GM21390 (cell line): ENCODE measurements at regions not wholly inside any gene's neighbourhood (a gene's known extent, or its start where the extent isn't known, plus 50 kb on each side); places are given as distances from the start of the nearest gene placed in this dataset.
"Not testable (repeated sequence)": the region's sequence is repeated elsewhere in the genome, so short reads cannot be mapped to it uniquely, and the experiment has no call there.

Source experiments
- ATAC-seq: cut with Tn5 transposase; IDR thresholded peaks from one replicate; pipeline ENCODE4 v1.9.1; 2021; ENCODE audit not compliant: unreplicated experiment

GRCh38 chr18:10240973-10241372 lies 213.5 kb upstream of the APCDD1 start:
- no peak for ATAC-seq

- no peak for ATAC-seq
Measured at GRCh38 chr18:10241579-10241978, 212.9 kb upstream of the APCDD1 start.

DNA sequence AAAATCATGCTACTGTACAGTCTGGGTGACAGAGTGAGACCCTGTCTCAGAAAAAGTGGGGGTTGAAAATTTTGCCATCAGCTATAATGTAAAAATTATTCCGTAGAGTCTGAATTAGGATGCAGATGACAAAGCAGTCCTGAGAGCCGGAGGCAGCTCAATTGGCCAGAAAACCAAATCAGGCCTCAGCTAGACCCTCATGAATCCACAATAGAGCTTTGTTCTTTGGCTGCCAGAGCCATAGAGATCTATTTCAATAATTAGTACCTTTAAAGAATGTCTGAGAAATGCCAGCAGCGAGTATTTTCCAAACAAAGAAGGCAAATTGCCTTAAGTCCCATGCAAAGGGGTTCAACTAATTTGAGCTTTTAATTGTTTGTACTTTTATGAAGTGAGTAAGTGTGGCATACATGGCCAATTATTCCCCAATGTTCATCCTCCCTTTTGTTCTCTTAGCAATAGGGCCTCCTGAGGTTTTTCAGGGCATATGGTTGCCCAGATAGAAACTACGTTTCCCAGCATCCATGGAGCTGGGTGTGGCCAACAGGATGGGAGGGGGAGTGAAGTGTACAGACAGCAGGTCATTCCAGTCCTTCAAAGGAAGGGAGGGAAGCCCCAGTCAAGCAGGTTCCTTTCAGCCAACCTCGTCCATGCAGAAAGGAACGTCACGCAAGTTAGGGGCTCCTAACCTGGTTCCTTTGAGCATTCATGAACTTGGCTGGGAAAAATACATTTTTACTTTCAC lies 211.3 kb upstream of the APCDD1 start:
- ATAC-seq: no peak

DNA sequence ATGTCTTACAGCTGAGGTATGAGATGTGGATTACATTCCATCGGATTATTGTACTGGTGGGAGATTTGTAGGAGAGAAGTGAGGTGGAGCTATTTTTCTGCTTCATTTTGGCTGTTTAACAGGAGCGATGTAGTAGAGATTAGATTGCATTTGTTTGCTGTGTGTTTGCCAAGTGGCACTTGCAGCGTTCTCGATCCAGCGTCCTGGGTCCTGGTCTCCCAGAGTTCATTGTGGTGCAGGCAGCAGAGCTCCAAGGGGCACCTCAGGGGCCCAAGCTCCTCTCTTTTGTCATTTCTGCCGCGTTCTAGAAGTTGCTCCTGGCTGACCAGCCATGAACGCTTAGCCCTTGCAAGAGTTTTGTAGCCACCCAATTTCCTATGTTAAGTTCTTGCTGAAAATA lies 210.1 kb upstream of the APCDD1 start:
- no peak for ATAC-seq

DNA sequence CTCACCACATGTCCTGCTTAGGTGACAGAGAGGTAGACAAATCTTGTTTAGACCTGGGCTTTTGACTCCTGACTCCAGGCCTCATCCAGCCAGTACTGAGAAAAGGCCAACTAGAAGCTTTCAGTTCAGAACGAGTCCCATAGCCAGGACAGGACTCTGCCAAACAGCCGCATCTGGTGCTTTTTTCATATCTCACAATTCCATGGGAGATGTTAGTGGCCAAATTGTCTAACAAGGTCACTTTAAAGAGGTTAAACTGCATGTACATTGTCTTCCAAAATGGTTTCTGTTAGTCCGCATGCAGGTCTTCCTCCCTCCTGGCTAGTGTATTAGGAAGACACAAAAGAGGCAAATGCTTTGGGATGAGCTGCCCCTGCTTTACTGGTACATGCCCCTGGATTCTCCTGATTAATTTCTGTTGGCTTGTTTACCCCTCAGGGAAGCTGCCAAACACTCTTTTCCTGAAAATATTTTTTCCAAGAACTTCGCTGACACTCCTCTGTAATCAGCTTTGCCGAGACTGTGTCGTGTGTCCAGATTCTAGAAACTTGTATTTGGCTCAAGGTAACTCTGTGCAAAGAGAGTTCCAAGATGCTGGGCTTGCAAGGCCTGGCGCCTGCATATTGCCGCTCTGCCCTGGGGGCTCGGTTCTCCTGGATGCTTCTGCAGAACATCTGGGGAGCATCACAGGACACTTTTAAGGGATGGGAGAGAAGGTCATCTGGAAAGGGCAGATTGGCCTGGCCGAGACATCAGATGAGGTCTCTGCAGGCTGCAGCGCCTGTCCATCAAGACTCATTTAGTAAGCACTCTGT lies 209.2 kb upstream of the APCDD1 start:
- ATAC-seq: no peak

DNA sequence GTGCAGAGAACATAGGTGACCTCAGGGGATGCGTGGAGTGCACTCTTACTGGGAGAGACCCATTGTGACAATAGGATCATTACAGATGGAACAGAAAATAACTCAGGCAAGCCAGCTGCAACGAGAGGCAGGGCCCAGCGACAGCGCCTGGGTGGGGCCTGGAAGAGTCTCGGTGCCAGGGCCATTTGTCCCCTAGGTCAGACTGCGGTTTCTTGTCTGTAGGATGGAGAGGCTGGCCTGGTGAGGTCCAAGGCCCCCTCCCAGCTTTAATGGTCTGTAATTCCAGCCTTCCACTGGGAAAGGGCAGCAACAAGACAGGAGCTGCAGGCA lies 208.6 kb upstream of the APCDD1 start:
- no peak for ATAC-seq

DNA sequence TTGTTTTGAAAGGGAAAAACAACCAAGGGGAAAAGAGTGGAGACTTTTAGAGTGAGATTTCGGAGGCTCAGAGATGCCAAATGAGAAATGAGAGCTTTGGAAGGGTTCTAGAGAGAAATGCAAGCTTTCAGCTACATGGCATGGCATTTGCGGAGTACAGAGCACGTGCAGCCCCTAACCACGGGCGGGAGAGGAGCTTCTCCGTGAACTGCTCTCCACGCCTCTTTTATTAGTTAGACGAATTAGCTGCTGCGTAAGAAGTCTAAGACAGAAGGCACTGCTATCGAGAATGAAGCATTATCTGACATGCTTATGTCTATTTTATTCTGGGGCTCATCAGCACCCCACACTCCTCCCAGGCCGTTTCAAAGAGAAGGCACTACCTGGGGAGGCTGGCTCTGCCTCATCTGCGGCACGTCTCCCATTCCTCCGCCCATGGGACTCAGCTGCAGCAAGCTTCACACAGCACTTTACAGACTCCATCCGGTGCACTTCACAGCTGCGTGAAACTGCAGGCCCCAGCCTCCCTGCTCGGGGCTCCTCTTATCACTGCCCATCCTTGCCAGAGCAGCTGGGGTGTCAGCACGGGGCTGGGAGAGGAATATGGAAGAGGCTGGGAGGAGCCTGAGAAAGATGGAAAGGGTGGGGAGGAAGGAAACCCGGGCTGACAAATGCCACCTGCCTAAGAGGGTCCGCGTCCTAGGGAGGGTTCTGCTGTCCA lies 207.3 kb upstream of the APCDD1 start:
- ATAC-seq: no peak

GRCh38 chr18:10247742-10248082 lies 206.7 kb upstream of the APCDD1 start:
- no peak for ATAC-seq

DNA sequence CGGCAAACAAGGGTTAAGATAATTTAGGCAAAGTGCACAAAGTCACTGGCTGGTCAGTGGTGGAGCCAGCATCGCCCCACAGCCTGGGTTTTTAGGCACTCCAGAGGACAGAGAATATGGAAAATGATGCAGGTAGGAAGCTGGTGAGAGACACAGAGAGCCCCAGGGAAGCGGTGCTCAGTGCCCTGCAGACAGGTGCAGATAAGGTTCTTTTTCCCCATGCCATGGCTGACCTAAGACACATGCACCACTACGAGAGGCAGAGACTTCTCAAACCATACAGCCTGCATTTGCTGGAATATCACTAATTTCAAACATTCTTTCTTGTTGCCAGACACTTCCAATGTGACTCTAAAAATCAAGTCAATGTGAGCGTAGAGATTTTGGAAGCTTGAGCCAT lies 205.7 kb upstream of the APCDD1 start:
- ATAC-seq: no peak

GRCh38 chr18:10249270-10249669 lies 205.2 kb upstream of the APCDD1 start:
- ATAC-seq: no peak

DNA sequence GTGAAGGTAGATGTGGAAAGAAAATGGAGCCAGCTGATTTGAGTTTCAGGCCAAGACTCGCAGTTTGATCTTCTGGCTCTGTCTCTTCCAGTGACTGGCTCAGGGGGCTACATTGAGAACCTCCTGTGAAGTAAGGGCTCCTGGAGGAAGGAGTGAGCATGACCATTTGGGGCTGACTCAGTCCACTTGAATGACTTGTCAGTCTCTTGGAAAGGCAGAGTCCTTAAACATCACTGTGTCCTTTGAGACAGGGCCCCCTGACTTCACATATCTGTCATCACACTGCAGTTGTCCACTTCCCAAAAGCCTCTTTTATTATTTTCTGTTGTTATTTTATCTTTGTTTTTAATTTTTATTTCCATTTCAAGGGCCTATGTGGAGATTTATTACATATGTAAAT lies 204.6 kb upstream of the APCDD1 start:
- ATAC-seq: no peak

DNA sequence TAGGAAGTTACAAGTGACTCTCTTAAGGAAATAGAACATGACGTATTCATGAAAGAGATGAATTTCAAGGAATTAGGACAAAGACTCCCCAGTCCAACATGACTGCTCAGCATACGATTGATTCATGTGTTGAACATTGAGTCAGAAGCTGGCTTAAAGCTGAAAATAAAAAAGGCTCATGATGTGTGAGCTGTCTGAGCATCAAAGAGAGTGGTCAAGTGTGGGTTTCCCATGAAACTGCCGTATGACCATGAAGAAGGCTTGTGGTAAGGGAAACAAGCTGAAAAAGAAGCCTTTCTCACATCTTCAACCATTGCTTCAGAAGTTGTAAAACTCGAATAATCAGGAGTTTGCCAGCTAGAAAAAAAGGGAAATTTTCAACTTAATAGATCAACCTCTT lies 201.9 kb upstream of the APCDD1 start:
- no peak for ATAC-seq

GRCh38 chr18:10252952-10253705 lies 201.3 kb upstream of the APCDD1 start:
- ATAC-seq: no peak

DNA sequence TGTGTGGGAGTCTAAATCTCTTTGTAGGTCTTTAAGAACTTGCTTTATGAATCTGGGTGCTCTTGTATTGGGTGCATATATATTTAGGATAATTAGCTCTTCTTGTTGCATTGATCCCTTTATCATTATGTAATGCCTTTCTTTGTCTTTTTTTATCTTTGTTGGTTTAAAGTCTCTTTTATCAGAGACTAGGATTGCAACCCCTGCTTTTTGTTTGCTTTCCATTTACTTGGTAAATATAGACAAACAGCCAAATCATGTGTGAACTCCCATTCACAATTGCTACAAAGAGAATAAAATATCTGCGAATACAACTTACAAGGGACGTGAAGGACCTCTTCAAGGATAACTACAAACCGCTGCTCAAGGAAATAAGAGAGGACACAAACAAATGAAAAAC lies 198.2 kb upstream of the APCDD1 start:
- ATAC-seq: not testable (repeated sequence)

GRCh38 chr18:10258836-10259474 lies 195.5 kb upstream of the APCDD1 start:
- ATAC-seq: no peak

- no peak for ATAC-seq
Measured at GRCh38 chr18:10259901-10260300, 194.5 kb upstream of the APCDD1 start.

DNA sequence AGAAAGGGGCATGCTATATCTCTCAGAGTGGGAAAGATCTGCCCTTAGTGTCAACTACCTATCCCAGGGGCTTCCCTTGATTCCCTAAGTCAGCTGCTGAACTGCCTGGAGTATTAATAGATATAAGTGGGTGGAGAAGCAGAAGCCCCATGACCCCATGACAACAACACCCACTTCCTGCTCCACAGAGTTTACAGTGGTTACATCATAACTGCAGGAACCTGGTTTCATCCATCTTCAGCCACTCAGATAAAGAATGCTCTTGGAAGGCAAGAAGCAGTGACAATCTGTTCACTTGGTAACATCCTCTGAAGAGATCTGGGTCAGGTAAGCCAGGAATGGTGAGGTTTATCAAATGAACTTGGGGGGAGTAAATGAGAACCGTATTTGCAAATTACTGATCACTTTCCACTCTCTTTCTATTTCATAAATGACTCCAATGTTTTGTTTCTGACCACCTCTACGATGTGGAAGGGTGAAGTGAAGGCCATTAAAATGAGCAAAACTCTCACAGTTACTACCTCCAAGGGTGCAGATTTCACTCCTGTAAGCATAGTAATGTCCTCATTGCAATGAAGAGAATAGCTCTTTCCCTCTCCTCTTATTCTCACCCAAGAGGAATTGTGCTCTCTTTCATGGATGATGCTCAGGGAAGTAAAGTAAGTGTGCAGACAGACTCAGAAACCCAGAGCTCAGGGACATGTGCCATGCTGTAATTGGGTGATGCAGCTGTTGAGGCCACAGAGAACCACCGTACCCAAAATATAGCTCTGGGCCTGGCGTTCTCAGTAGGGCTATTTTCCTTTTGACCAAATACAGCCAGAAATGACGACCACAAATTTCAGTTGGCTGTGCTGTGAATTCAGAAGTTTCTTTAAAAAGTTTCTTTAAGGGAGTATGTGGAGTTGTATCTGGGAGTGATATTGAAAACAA lies 192.8 kb upstream of the APCDD1 start:
- ATAC-seq: no peak

- no peak for ATAC-seq
Measured at GRCh38 chr18:10262566-10262965, 191.9 kb upstream of the APCDD1 start.

DNA sequence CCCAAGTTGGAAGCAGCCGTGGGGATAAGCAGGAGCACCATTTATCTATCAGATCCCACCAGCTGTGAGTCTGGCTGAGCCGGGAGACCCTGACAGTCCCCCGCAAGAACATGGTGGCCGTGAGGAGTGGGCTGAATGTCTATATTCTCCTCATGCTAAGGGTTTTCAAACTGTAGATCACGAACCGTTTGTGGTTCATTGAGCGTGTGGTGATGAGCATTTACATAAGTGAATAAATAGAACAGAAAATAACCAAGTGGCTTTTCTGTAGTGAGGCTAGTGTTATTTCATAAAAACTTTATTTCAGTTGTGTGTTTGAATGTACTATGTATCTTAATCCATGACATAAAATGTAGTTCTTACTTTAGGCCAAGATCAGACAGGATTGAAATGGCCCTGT lies 190.2 kb upstream of the APCDD1 start:
- no peak for ATAC-seq
